SK-N-SH (cell line): ENCODE measurements at regions not wholly inside any gene's neighbourhood (a gene's known extent, or its start where the extent isn't known, plus 50 kb on each side); places are given as distances from the start of the nearest gene placed in this dataset.

Experiments
- CTCF ChIA-PET: fragments of 300-600, 350-600 bp; formaldehyde crosslinking; extraction: SDS; loops from one replicate; lab custom pipeline; 2021; lab: Yijun Ruan, JAX
- POLR2A ChIA-PET: fragments of 350-600 bp; sonication (Branson Sonifier 250); formaldehyde crosslinking; extraction: SDS; loops from one replicate; lab custom pipeline; 2020; ENCODE audit warnings: antibody characterized with exemption, inconsistent platforms; lab: Yijun Ruan, JAX
- DNase-seq: peaks from one replicate; pipeline ENCODE4 v3.0.0; 2012
- H2AFZ ChIP-seq: fragments of 200-600 bp; sonication (generic); 2 replicates; pipeline ENCODE4 v1.8.1; 2016; ENCODE audit warnings: antibody characterized with exemption, mild to moderate bottlenecking, low read depth
- H3F3A ChIP-seq: fragments of 200-600 bp; sonication (generic); replicated peaks from 2 replicates; pipeline ENCODE3; 2016; ENCODE audit warnings: antibody characterized with exemption, mild to moderate bottlenecking; ENCODE audit not compliant: insufficient read depth
- H3K27ac ChIP-seq, 2 experiments: fragments of 200-500 bp in 1 of 2; fragments of 200-600 bp in 1 of 2; sonication (Bioruptor generic) in 1 of 2; sonication (generic), shearing (Covaris generic) in 1 of 2; 2 replicates each; pipeline versions ENCODE4 v1.5.1 to v1.6.1; 2014 to 2016; ENCODE audit warnings: low read depth in 2 of 2, inconsistent platforms in 1 of 2, low read length in 1 of 2, mild to moderate bottlenecking in 1 of 2, mixed read lengths in 1 of 2
- H3K27me3 ChIP-seq: fragments of 200-600 bp; sonication (generic), shearing (Covaris generic); 2 replicates; pipeline ENCODE4 v1.6.1; 2016; ENCODE audit warnings: mixed run types; ENCODE audit not compliant: insufficient read depth
- H3K36me3 ChIP-seq, 2 experiments: fragments of 200-500 bp in 1 of 2; fragments of 200-600 bp in 1 of 2; sonication (Bioruptor generic) in 1 of 2; sonication (generic) in 1 of 2; replicated peaks in 1 of 2; 2 replicates each; pipeline versions ENCODE3 to v1.5.1; 2014 to 2016; ENCODE audit warnings: low read length in 1 of 2, mild to moderate bottlenecking in 1 of 2; ENCODE audit not compliant: insufficient read depth in 2 of 2, control insufficient read depth in 1 of 2
- H3K4me1 ChIP-seq, 2 experiments: fragments of 200-500 bp in 1 of 2; fragments of 200-600 bp in 1 of 2; sonication (Bioruptor generic) in 1 of 2; sonication (generic), shearing (Covaris generic) in 1 of 2; 2 replicates each; pipeline versions ENCODE4 v1.5.1 to v1.6.1; 2014 to 2016; ENCODE audit warnings: low read depth in 1 of 2, low read length in 1 of 2, mixed run types in 1 of 2; ENCODE audit not compliant: insufficient read depth in 2 of 2, control insufficient read depth in 1 of 2
- H3K4me2 ChIP-seq: fragments of 200-600 bp; sonication (generic), shearing (Covaris generic); 2 replicates; pipeline ENCODE4 v1.6.1; 2017; ENCODE audit warnings: mixed run types
- H3K4me3 ChIP-seq, 2 experiments: fragments of 200-500 bp in 1 of 2; fragments of 200-600 bp in 1 of 2; sonication (Bioruptor generic) in 1 of 2; sonication (generic), shearing (Covaris generic) in 1 of 2; 2 replicates each; pipeline versions ENCODE4 v1.5.1 to v1.8.1; 2014 to 2016; ENCODE audit warnings: low read depth in 2 of 2, inconsistent platforms in 1 of 2, low read length in 1 of 2, mild to moderate bottlenecking in 1 of 2, mixed read lengths in 1 of 2, moderate library complexity in 1 of 2
- H3K79me2 ChIP-seq: fragments of 200-600 bp; sonication (generic); 2 replicates; pipeline ENCODE4 v1.8.1; 2017; ENCODE audit warnings: mild to moderate bottlenecking; ENCODE audit not compliant: insufficient read depth
- H3K9ac ChIP-seq: fragments of 200-600 bp; sonication (generic); 2 replicates; pipeline ENCODE4 v1.6.1; 2017; ENCODE audit warnings: mixed run types
- H3K9me2 ChIP-seq: fragments of 200-600 bp; sonication (generic); 2 replicates; pipeline ENCODE4 v1.6.1; 2017; ENCODE audit warnings: mixed run types
- H3K9me3 ChIP-seq: fragments of 200-600 bp; sonication (generic); 2 replicates; pipeline ENCODE4 v1.6.1; 2017; ENCODE audit warnings: mixed run types, mild to moderate bottlenecking, moderate library complexity
- H4K20me1 ChIP-seq: fragments of 200-600 bp; sonication (generic); 2 replicates; pipeline ENCODE4 v1.6.1; 2017; ENCODE audit warnings: mild to moderate bottlenecking, mixed run types; ENCODE audit not compliant: insufficient read depth
- CHD2 ChIP-seq: fragments of 150-350 bp; IDR thresholded peaks from 2 replicates; pipeline ENCODE4 v1.6.1; 2018; ENCODE audit warnings: low read length; ENCODE audit not compliant: partially characterized antibody
- CTCF ChIP-seq: fragments of 200-600 bp; sonication (generic); IDR thresholded peaks from 2 replicates; pipeline ENCODE4 v1.6.1; 2017; ENCODE audit warnings: antibody characterized with exemption, mild to moderate bottlenecking, moderate library complexity
- ELF1 ChIP-seq: IDR thresholded peaks from 2 replicates; pipeline ENCODE4 v1.4.0; 2012
- EZH2phosphoT487 ChIP-seq: fragments of 200-600 bp; sonication (generic); IDR thresholded peaks from 2 replicates; pipeline ENCODE4 v1.6.1; 2017; ENCODE audit warnings: low read depth, mixed run types, mild to moderate bottlenecking, antibody characterized with exemption, moderate library complexity, borderline replicate concordance
- FOXJ3 ChIP-seq: sonication (generic); formaldehyde crosslinking; IDR thresholded peaks from 2 replicates; pipeline ENCODE4 v1.5.1; 2020; ENCODE audit warnings: mild to moderate bottlenecking, missing genetic modification reagents
- FOXM1 ChIP-seq: IDR thresholded peaks from 2 replicates; pipeline ENCODE4 v1.4.0; 2012; ENCODE audit warnings: low read depth, mild to moderate bottlenecking
- GABPA ChIP-seq: IDR thresholded peaks from 2 replicates; pipeline ENCODE4 v1.4.0; 2012; ENCODE audit warnings: low read depth, mild to moderate bottlenecking
- IRF3 ChIP-seq: fragments of 150-350 bp; IDR thresholded peaks from 2 replicates; pipeline ENCODE4 v1.6.1; 2016; ENCODE audit warnings: mild to moderate bottlenecking, low read depth, low read length
- JUND ChIP-seq: IDR thresholded peaks from 2 replicates; pipeline ENCODE4 v1.4.0; 2012
- MEF2A ChIP-seq: IDR thresholded peaks from 2 replicates; pipeline ENCODE4 v1.4.0; 2012; ENCODE audit warnings: low read depth, borderline replicate concordance
- NRF1 ChIP-seq: IDR thresholded peaks from 2 replicates; pipeline ENCODE4 v1.6.1; 2012; ENCODE audit warnings: low read depth, mild to moderate bottlenecking, low read length
- PBX3 ChIP-seq: IDR thresholded peaks from 2 replicates; pipeline ENCODE4; 2012
- RAD21 ChIP-seq: IDR thresholded peaks from 2 replicates; pipeline ENCODE4 v1.6.1; 2012; ENCODE audit warnings: mild to moderate bottlenecking, low read length
- RCOR1 ChIP-seq: fragments of 150-350 bp; IDR thresholded peaks from 2 replicates; pipeline ENCODE4 v1.6.1; 2017; ENCODE audit warnings: antibody characterized with exemption, low read length
- RFX5 ChIP-seq: IDR thresholded peaks from 2 replicates; pipeline ENCODE4 v1.6.1; 2012; ENCODE audit warnings: mild to moderate bottlenecking, improper control_type of control experiment, low read length
- RXRA ChIP-seq: IDR thresholded peaks from 2 replicates; pipeline ENCODE4 v1.4.0; 2012; ENCODE audit warnings: low read depth, mild to moderate bottlenecking, borderline replicate concordance
- SIN3A ChIP-seq: IDR thresholded peaks from 2 replicates; pipeline ENCODE4 v1.6.1; 2012; ENCODE audit warnings: low read depth, mild to moderate bottlenecking, low read length, moderate library complexity, borderline replicate concordance
- TAF1 ChIP-seq: IDR thresholded peaks from 2 replicates; pipeline ENCODE4 v1.6.1; 2012; ENCODE audit warnings: low read depth, mild to moderate bottlenecking, low read length, moderate library complexity, borderline replicate concordance
- USF1 ChIP-seq: IDR thresholded peaks from 2 replicates; pipeline ENCODE4 v1.4.0; 2012; ENCODE audit warnings: low read depth, borderline replicate concordance
- WGBS: methylation state at CpG from one replicate; pipeline ENCODE4 v1.1.6; 2017; ENCODE audit warnings: low lambda C conversion rate; 5-methylcytosine and 5-hydroxymethylcytosine counted together

- POLR2A ChIA-PET: no interaction called here
- H3K9me3 ChIP-seq: no peaks in the 10 kb centered on the region
- no peak overlapping the region for H3K4me2 ChIP-seq
- H3K36me3 ChIP-seq: peaks cover 6 to 36% of the 10 kb centered on the region in 2 experiments
- TF ChIP-seq TAF1: no peak
- no peak for TF ChIP-seq RAD21
- no peak for TF ChIP-seq CTCF
- TF ChIP-seq NRF1: no peak
- TF ChIP-seq EZH2phosphoT487: no peak
- TF ChIP-seq RFX5: no peak
- TF ChIP-seq ELF1: no peak
- TF ChIP-seq USF1: no peak
- no peak for TF ChIP-seq RCOR1
- no peak for TF ChIP-seq SIN3A
- TF ChIP-seq MEF2A: no peak
- no peak for TF ChIP-seq IRF3
- TF ChIP-seq FOXJ3 (CRISPR knock-in tag): no peak
- TF ChIP-seq PBX3: no peak
- no peak for TF ChIP-seq FOXM1
- no peak for TF ChIP-seq JUND
- TF ChIP-seq GABPA: no peak
- TF ChIP-seq RXRA: no peak
- TF ChIP-seq CHD2: no peak
- no peak overlapping the region for H3K4me3 ChIP-seq
- peaks cover 2 to 14% of the 10 kb centered on the region in 2 experiments for H3K4me1 ChIP-seq
- H3K9ac ChIP-seq: no peak overlapping the region
- no peak for DNase-seq
- H3K27ac ChIP-seq: no peak overlapping the region
- CTCF ChIA-PET: interaction anchor here (0.7 to 1.6 kb wide), 2 partner anchors 9 to 58 kb away, joined by 4 read pairs; no protein-coding TSS in a partner anchor
- H3K79me2 ChIP-seq: no peaks in the 10 kb centered on the region
- no peaks in the 10 kb centered on the region for H3K27me3 ChIP-seq
- peaks cover 16% of the 10 kb centered on the region for H3F3A ChIP-seq
- H2AFZ ChIP-seq: no peak overlapping the region
- no peaks in the 10 kb centered on the region for H4K20me1 ChIP-seq
- H3K9me2 ChIP-seq: no peaks in the 10 kb centered on the region
- WGBS: 67% methylated on average over 1 of the region's 1 CpG
Observed at GRCh38 chr4:20486433-20486832, 213.8 kb upstream of the PACRGL start.
